OCI-LY7 (cell line): ENCODE measurements at regions not wholly inside any gene's neighbourhood (a gene's known extent, or its start where the extent isn't known, plus 50 kb on each side); places are given as distances from the start of the nearest gene placed in this dataset.

ENCODE experiments used
- BruUV-seq: library from RNA; stranded (reverse); fragments of 400-500 nt; replicated peaks from 2 replicates; lab custom pipeline; 2021; lab: Mats Ljungman, UMichigan
- CTCF ChIA-PET: fragments of 300-600 bp; sonication (Branson Sonifier 250); formaldehyde crosslinking; loops from one replicate; lab custom pipeline; 2022; ENCODE audit warnings: antibody characterized with exemption; ENCODE audit not compliant: unreplicated experiment; lab: Charles Lee
- POLR2A ChIA-PET: fragments of 300-600 bp; sonication (Branson Sonifier 250); formaldehyde crosslinking; loops from one replicate; lab custom pipeline; 2022; ENCODE audit warnings: antibody characterized with exemption; lab: Charles Lee
- DNase-seq: peaks from one replicate; pipeline ENCODE4 v3.0.0-alpha.2; 2015; ENCODE audit warnings: low spot score
- H2AFZ ChIP-seq: fragments of 200-600 bp; sonication (generic), shearing (Covaris generic); 2 replicates; pipeline ENCODE4 v1.6.1; 2014; ENCODE audit warnings: mild to moderate bottlenecking, antibody characterized with exemption, low read length, moderate library complexity
- H3K27ac ChIP-seq: fragments of 200-600 bp; sonication (generic); 2 replicates; pipeline ENCODE4 v1.5.1; 2014; ENCODE audit warnings: mixed run types, low read depth, mild to moderate bottlenecking, moderate library complexity, low read length, inconsistent platforms; ENCODE audit not compliant: poor library complexity, severe bottlenecking
- H3K36me3 ChIP-seq: fragments of 200-600 bp; sonication (generic); 2 replicates; pipeline ENCODE4 v1.6.1; 2014; ENCODE audit warnings: mild to moderate bottlenecking, antibody characterized with exemption, low read length, moderate library complexity, mixed read lengths; ENCODE audit not compliant: insufficient read depth
- H3K4me1 ChIP-seq: fragments of 200-600 bp; sonication (generic); 2 replicates; pipeline ENCODE4 v1.5.1; 2014; ENCODE audit warnings: mild to moderate bottlenecking, low read length; ENCODE audit not compliant: insufficient read depth, poor library complexity, severe bottlenecking
- H3K4me2 ChIP-seq: fragments of 200-600 bp; sonication (generic); 2 replicates; pipeline ENCODE4 v1.6.1; 2014; ENCODE audit warnings: mild to moderate bottlenecking, low read length
- H3K4me3 ChIP-seq: fragments of 200-600 bp; sonication (generic); 2 replicates; pipeline ENCODE4 v1.5.1; 2014; ENCODE audit warnings: mild to moderate bottlenecking, low read depth, low read length; ENCODE audit not compliant: poor library complexity, severe bottlenecking
- H3K79me2 ChIP-seq: fragments of 200-600 bp; sonication (generic); 2 replicates; pipeline ENCODE4 v1.6.1; 2016; ENCODE audit warnings: low read depth, mild to moderate bottlenecking, low read length, moderate library complexity, mixed read lengths; ENCODE audit not compliant: insufficient read depth
- H3K9me2 ChIP-seq: fragments of 200-600 bp; sonication (generic); 2 replicates; pipeline ENCODE4 v1.6.1; 2016; ENCODE audit warnings: mild to moderate bottlenecking, low read length, mixed read lengths; ENCODE audit not compliant: insufficient read depth
- H3K9me3 ChIP-seq: fragments of 200-600 bp; sonication (generic); 2 replicates; pipeline ENCODE4 v1.6.1; 2014; ENCODE audit warnings: mild to moderate bottlenecking, mixed run types, low read length, mixed read lengths
- H4K20me1 ChIP-seq: fragments of 200-600 bp; sonication (generic); 2 replicates; pipeline ENCODE4 v1.6.1; 2014; ENCODE audit warnings: mild to moderate bottlenecking, antibody characterized with exemption, low read length, moderate library complexity, mixed read lengths; ENCODE audit not compliant: insufficient read depth
- CTCF ChIP-seq: fragments of 200-600 bp; sonication (generic); conservative IDR thresholded peaks from 2 replicates; pipeline ENCODE4 v1.5.1; 2014; ENCODE audit warnings: mild to moderate bottlenecking, antibody characterized with exemption, low read length, moderate library complexity, mixed read lengths
- EZH2phosphoT487 ChIP-seq: fragments of 200-600 bp; sonication (generic); IDR thresholded peaks from 2 replicates; pipeline ENCODE4 v1.6.1; 2018; ENCODE audit warnings: low read depth, borderline replicate concordance, mild to moderate bottlenecking, mixed run types, antibody characterized with exemption, low read length, moderate library complexity, mixed read lengths
- intact Hi-C: fragments of 100-400 bp; cut with micrococcal nuclease; formaldehyde crosslinking; loops from one replicate; pipeline ENCODE4 v1.10.0; 2022; ENCODE audit not compliant: unreplicated experiment

DNA sequence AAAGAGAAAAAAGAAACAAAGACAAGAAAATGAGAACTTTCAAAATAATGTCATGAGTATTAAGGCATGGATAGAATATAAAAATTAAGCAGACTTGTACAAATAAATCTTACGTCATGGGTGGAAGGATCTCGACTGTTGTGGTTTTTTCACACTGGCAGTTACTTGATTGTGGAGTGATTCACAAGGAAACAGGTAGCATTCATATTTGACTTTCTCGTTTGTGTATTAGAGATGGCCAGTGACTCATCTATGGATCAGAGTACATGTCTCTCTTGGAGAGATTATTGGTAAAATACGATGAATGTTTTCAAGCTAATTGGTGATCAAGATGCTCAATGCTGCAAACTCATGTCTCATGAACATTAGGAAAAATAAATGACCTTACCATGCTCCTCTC, 564.3 kb downstream of the GATA3 start:
- CTCF ChIA-PET: no interaction called here
- DNase-seq: no peak
- no peak for TF ChIP-seq EZH2phosphoT487
- no peak for TF ChIP-seq CTCF

DNA sequence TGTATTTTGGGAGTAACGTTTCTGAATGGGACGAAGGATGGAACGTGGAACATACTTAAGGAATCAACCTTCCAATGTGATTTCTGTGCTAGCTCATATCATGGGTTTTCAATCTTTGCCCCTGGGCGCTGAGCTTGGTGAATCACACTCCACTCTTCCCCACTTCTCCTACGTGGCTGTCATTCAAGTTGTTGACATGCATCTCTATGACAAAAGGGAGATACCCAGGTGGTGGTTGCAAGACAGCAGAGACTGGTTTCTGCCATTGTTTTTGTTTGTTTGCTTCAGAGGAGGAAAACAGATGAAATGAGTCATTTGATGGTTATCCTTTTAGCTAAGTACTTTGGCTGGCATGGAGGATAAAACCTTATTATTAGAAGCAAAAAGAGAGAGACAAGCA, 573.9 kb downstream of the GATA3 start:
- Histone ChIP-seq H3K27ac (no peak overlapping the region), H3K9me2 (no peaks in the 10 kb centered on the region), H3K4me1 (no peaks in the 10 kb centered on the region), H3K4me2 (no peak overlapping the region), H3K9me3 (no peaks in the 10 kb centered on the region), H3K79me2 (no peaks in the 10 kb centered on the region), H3K36me3 (no peaks in the 10 kb centered on the region), H2AFZ (no peak overlapping the region), H3K4me3 (no peak overlapping the region), H4K20me1 (no peaks in the 10 kb centered on the region)
- no TSS peak for BruUV-seq
- POLR2A ChIA-PET: interaction anchor here (0.7 kb wide), 1 partner anchor 460 kb away, joined by 4 read pairs; no protein-coding TSS in a partner anchor
- TF ChIP-seq CTCF (no peak), EZH2phosphoT487 (no peak)
- no peak for DNase-seq
- CTCF ChIA-PET: no interaction called here
- intact Hi-C loops: no loop called here

More for the DNA sequence above, 564.3 kb downstream of the GATA3 start:
- intact Hi-C loops: no loop called here
- no peaks in the 10 kb centered on the region for H3K79me2 ChIP-seq
- H3K9me2 ChIP-seq: no peaks in the 10 kb centered on the region
- no peaks in the 10 kb centered on the region for H4K20me1 ChIP-seq
- no peaks in the 10 kb centered on the region for H3K9me3 ChIP-seq
- H3K27ac ChIP-seq: no peak overlapping the region
- no peak overlapping the region for H2AFZ ChIP-seq
- H3K4me2 ChIP-seq: no peak overlapping the region
- POLR2A ChIA-PET: no interaction called here
- H3K36me3 ChIP-seq: no peaks in the 10 kb centered on the region
- H3K4me1 ChIP-seq: peaks cover 10% of the 10 kb centered on the region
- H3K4me3 ChIP-seq: no peak overlapping the region
- BruUV-seq: no TSS peak

DNA sequence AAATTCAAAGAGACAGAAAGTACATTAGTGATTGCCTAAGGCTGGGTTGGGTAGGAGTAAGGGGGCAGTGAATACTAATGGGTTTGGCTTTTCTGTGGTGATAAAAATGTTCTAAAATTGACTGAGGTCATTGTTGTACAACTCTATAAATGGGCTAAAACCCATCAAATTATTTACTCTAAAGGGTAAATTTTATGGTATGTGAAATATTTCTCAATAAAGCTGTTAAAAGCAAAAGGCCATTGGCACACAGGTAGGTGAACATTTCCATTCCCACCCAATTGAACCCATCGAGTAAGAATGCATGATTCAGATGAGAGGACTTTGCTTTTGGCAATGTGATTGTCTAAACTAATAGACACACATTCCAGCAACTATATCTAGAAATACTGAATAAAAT, 579.4 kb downstream of the GATA3 start:
- intact Hi-C loops: no loop called here
- DNase-seq: no peak
- Histone ChIP-seq H3K4me1 (no peaks in the 10 kb centered on the region), H3K79me2 (no peaks in the 10 kb centered on the region), H3K4me2 (no peak overlapping the region), H3K9me2 (no peaks in the 10 kb centered on the region), H3K9me3 (no peaks in the 10 kb centered on the region), H2AFZ (no peak overlapping the region), H3K36me3 (no peaks in the 10 kb centered on the region), H3K27ac (no peak overlapping the region), H3K4me3 (no peak overlapping the region), H4K20me1 (no peaks in the 10 kb centered on the region)
- BruUV-seq: no TSS peak
- ChIA-PET POLR2A (no interaction called here), CTCF (no interaction called here)
- TF ChIP-seq EZH2phosphoT487 (no peak), CTCF (no peak)
